Activated CD8-positive, alpha-beta memory T cell treated with anti-CD3 and anti-CD28 coated beads, Interleukin-2, amount 10 ng/mL, durations not matched to agents 7 days and 5 days (primary cell): ENCODE measurements at regions not wholly inside any gene's neighbourhood (a gene's known extent, or its start where the extent isn't known, plus 50 kb on each side); places are given as distances from the start of the nearest gene placed in this dataset.

Experiments
- ATAC-seq: fragments of 150-1000 bp; cut with Tn5 transposase; one replicate; pipeline ENCODE4 v1.10.0; 2021; ENCODE audit warnings: moderate library complexity
- CTCF ChIA-PET: fragments of 350-600 bp; sonication (Branson Sonifier 250); formaldehyde crosslinking; loops from one replicate; lab custom pipeline; 2021; ENCODE audit warnings: antibody characterized with exemption; lab: Charles Lee
- DNase-seq: peaks from one replicate; pipeline ENCODE4 v3.0.0-alpha.2; 2020
- H3K27ac Mint-ChIP-seq: one replicate; pipeline ENCODE4 v1.8.0; 2021; ENCODE audit warnings: mild to moderate bottlenecking, mixed read lengths
- H3K27me3 Mint-ChIP-seq: one replicate; pipeline ENCODE4 v1.8.0; 2021; ENCODE audit warnings: mixed read lengths
- H3K36me3 Mint-ChIP-seq: one replicate; pipeline ENCODE4 v1.8.0; 2021; ENCODE audit warnings: mild to moderate bottlenecking, mixed read lengths
- H3K4me1 Mint-ChIP-seq: one replicate; pipeline ENCODE4 v1.8.0; 2021; ENCODE audit warnings: mixed read lengths
- H3K4me3 Mint-ChIP-seq: one replicate; pipeline ENCODE4 v1.8.0; 2021; ENCODE audit warnings: mild to moderate bottlenecking, moderate library complexity, mixed read lengths
- H3K9me3 Mint-ChIP-seq: one replicate; pipeline ENCODE4 v1.8.0; 2022; ENCODE audit warnings: low read depth, mixed read lengths

DNA sequence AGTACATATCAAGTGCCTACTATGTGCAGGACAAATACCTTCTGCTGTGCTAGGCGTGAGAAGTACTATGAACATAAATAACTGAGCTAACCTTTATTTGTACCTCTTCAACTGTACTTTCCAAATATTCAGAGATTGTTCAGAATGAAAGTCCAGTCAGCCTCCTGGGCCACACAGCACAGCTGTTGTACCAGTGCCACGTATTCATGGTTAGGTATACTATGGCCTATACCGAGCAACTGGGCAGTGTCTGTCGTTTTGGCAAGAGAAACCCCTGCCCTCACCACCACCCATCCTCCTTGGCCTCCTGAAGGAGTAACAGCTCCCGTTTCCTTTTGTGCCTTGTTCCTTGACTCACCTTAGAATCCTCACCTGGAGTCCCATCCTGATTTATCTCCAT lies 53.0 kb downstream of the RASSF10 start:
- no peak overlapping the region for H3K27ac Mint-ChIP-seq
- H3K4me1 Mint-ChIP-seq = no peaks in the 10 kb centered on the region
- CTCF ChIA-PET = no interaction called here
- H3K27me3 Mint-ChIP-seq = peaks cover 15% of the 10 kb centered on the region
- no peaks in the 10 kb centered on the region for H3K36me3 Mint-ChIP-seq
- DNase-seq (no peak), ATAC-seq (no peak)
- no peaks in the 10 kb centered on the region for H3K9me3 Mint-ChIP-seq
- no peak overlapping the region for H3K4me3 Mint-ChIP-seq

GRCh38 chr11:13064593-13064992 lies 55.5 kb downstream of the RASSF10 start:
- no peak for ATAC-seq
- CTCF ChIA-PET = no interaction called here
- Mint-ChIP-seq H3K27me3 (peaks cover 9% of the 10 kb centered on the region), H3K9me3 (no peaks in the 10 kb centered on the region), H3K27ac (no peak overlapping the region), H3K4me3 (no peak overlapping the region), H3K4me1 (no peaks in the 10 kb centered on the region), H3K36me3 (no peaks in the 10 kb centered on the region)
- DNase-seq = no peak

GRCh38 chr11:13065200-13065787 lies 56.2 kb downstream of the RASSF10 start:
- Mint-ChIP-seq H3K36me3 (no peaks in the 10 kb centered on the region), H3K9me3 (no peaks in the 10 kb centered on the region), H3K27ac (no peak overlapping the region), H3K27me3 (peaks cover 14% of the 10 kb centered on the region), H3K4me1 (no peaks in the 10 kb centered on the region), H3K4me3 (no peak overlapping the region)
- ATAC-seq (no peak), DNase-seq (no peak)
- CTCF ChIA-PET = no interaction called here

- peaks cover 27% of the 10 kb centered on the region for H3K27me3 Mint-ChIP-seq
- ATAC-seq (no peak), DNase-seq (no peak)
- no peak overlapping the region for H3K27ac Mint-ChIP-seq
- H3K4me1 Mint-ChIP-seq = no peaks in the 10 kb centered on the region
- H3K4me3 Mint-ChIP-seq = no peak overlapping the region
- no peaks in the 10 kb centered on the region for H3K9me3 Mint-ChIP-seq
- CTCF ChIA-PET = interaction anchor here (0.6 kb wide), 1 partner anchor 652 kb away, joined by 4 read pairs; no protein-coding TSS in a partner anchor
- no peaks in the 10 kb centered on the region for H3K36me3 Mint-ChIP-seq
Observed at GRCh38 chr11:13068211-13068610, 59.1 kb downstream of the RASSF10 start.

- Mint-ChIP-seq H3K4me3 (no peak overlapping the region), H3K27ac (no peak overlapping the region), H3K4me1 (no peaks in the 10 kb centered on the region), H3K36me3 (no peaks in the 10 kb centered on the region), H3K27me3 (peaks cover 29% of the 10 kb centered on the region), H3K9me3 (no peaks in the 10 kb centered on the region)
- no peak for DNase-seq
- ATAC-seq = no peak
- CTCF ChIA-PET = no interaction called here
Observed at GRCh38 chr11:13073119-13073981, 64.2 kb downstream of the RASSF10 start.

DNA sequence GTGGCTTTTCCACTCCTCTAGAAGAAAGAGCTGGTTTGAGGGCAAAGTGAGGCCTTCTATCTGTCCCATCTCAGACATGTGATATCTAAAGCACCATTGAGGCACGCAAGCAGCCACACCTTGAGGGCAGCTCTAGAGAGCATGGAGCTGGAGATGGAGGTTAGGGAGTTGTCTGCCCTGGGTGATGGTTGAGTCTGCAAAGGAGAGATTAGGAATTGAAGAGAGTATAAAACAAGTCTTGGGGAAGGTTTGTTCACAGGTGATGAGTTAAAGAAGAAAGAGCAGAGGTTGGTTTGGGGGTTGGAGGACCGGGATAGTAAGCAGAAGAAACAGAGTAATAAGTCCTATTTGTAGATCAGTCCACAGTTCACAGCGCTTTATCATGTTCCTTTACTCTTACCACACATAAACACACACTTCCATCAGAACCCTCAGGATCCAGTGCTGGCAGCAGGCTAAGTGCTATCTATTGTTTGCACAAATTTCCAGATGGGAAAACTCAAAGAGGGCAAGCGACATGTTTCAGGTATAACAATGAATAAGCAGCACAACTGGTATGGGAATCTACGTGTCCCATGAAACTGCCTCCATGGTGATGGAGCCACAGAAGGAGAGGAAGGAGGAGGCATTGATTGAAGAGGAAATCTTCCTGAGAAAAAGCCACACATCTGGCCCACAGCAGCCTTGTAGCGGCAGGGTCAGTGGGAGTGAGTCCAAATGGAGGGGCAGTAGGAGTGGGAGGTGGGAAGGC lies 65.8 kb downstream of the RASSF10 start:
- no peaks in the 10 kb centered on the region for H3K4me1 Mint-ChIP-seq

DNA sequence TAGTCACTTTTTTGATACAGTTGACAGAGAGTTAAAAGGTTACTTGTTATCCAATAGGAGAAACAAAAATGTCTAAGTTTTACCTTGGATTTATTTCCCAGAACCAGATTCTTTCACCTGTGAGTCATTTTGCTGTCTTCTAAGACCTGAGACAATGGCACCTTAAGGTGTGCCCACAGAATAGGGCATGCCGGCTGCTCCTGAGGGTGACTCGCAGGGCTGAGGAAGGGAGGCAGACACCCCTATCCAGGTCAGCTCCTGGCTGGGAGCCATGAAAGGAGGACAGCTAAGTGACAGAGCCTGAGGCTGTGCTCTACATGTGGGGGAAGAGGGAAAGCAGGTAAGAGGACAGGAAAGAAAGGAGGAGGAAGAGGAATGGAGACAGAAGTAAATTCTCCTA lies 67.8 kb downstream of the RASSF10 start:
- Mint-ChIP-seq H3K4me3 (no peak overlapping the region), H3K9me3 (no peaks in the 10 kb centered on the region), H3K27me3 (peaks cover 23% of the 10 kb centered on the region), H3K36me3 (no peaks in the 10 kb centered on the region), H3K4me1 (no peaks in the 10 kb centered on the region), H3K27ac (no peak overlapping the region)
- ATAC-seq = no peak
- CTCF ChIA-PET = no interaction called here
- DNase-seq = no peak

More for the DNA sequence above, 65.8 kb downstream of the RASSF10 start:
- CTCF ChIA-PET = no interaction called here
- no peaks in the 10 kb centered on the region for H3K9me3 Mint-ChIP-seq
- H3K36me3 Mint-ChIP-seq = no peaks in the 10 kb centered on the region
- no peak overlapping the region for H3K27ac Mint-ChIP-seq
- H3K4me3 Mint-ChIP-seq = no peak overlapping the region
- no peak for DNase-seq
- H3K27me3 Mint-ChIP-seq = peaks cover 33% of the 10 kb centered on the region
- no peak for ATAC-seq

DNA sequence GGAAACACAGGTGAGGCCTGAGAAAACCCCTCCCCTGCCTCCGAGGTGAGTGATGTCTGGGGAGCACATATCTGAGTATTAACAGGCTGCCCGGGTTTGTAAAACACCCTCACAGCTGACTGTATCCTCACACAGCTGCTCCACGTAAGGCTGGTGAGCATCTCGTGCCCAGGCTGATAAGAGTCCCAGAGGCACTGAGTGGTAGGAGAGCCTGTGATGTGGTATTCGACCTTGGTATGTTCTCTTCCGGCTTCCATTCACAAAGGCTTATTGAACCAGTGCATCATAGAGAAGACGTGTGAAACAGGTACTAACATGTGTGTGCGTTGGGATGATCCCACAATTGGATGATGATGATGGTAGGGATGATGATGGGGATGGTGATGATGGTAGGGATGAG lies 71.7 kb downstream of the RASSF10 start:
- Mint-ChIP-seq H3K4me3 (no peak overlapping the region), H3K27me3 (peaks cover 25% of the 10 kb centered on the region), H3K4me1 (no peaks in the 10 kb centered on the region), H3K27ac (no peak overlapping the region), H3K9me3 (no peaks in the 10 kb centered on the region), H3K36me3 (no peaks in the 10 kb centered on the region)
- CTCF ChIA-PET = no interaction called here
- DNase-seq = no peak
- no peak for ATAC-seq

DNA sequence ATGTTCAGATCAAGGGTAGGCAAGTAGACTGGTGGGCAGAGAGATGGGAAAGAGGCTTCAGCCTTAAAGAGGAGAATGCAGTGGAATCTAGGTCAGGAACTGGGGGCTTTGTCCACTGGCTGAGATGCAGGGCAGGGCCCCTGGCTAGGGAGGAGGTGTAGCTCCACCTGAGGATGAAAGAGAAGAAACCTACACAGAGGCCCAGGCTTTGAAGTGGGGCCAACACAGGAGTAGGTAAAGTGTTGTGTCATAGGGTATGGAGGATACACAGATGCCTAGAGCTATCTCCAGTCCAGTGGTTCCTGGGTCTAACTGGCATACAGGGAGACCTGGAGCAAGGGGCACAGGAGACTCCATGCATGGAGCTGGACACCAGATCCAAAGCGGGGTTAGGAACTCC lies 73.5 kb downstream of the RASSF10 start:
- no peak for ATAC-seq
- DNase-seq = no peak
- Mint-ChIP-seq H3K36me3 (no peaks in the 10 kb centered on the region), H3K9me3 (no peaks in the 10 kb centered on the region), H3K4me3 (no peak overlapping the region), H3K4me1 (no peaks in the 10 kb centered on the region), H3K27ac (no peak overlapping the region), H3K27me3 (peaks cover 34% of the 10 kb centered on the region)
- CTCF ChIA-PET = no interaction called here

- CTCF ChIA-PET = no interaction called here
- DNase-seq (no peak), ATAC-seq (no peak)
- Mint-ChIP-seq H3K27me3 (peaks cover 24% of the 10 kb centered on the region), H3K4me3 (no peak overlapping the region), H3K36me3 (no peaks in the 10 kb centered on the region), H3K9me3 (no peaks in the 10 kb centered on the region), H3K27ac (no peak overlapping the region), H3K4me1 (peaks cover 4% of the 10 kb centered on the region)
Observed at GRCh38 chr11:13090228-13090708, 81.2 kb downstream of the RASSF10 start.

DNA sequence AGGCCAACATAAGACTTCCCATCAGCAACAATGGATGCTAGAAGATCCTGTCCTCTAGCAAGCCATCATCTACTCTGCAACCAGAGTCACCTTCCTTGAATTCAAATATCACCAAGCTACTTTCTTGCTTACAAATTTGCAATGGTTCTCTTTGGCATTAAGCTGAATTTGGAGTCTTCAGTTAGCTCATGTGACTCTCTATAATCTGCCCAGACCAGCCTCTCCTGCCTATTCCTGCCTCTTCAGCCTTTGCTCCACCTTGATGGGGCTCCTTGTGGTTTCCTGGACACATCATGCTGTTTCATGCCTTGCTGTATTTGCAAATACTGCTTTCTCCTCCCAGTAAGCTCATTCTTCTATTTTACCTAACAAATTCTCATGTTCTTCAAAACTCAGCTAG lies 82.3 kb downstream of the RASSF10 start:
- CTCF ChIA-PET = no interaction called here
- Mint-ChIP-seq H3K27ac (no peak overlapping the region), H3K9me3 (no peaks in the 10 kb centered on the region)

DNA sequence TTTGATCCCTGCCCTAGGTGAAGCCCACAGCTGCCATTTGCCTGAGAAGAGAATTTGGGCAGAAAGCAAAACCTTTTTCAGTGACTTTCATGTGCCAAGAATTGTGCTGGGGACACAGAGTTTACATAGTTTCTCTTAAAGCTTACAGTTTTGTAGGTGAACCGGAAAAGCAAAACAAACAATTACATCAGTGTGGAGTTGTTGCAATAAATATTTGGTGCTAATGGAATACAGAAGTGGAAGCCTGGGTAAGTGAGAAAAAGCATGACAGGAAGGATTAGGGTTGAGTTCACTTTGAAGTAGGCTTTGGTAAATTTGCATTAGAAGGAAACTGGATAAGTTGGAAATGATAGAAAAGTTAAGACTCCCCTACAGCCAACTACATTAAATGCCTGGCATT lies 82.7 kb downstream of the RASSF10 start:
- Mint-ChIP-seq H3K36me3 (no peaks in the 10 kb centered on the region), H3K9me3 (no peaks in the 10 kb centered on the region), H3K4me1 (peaks cover 4% of the 10 kb centered on the region), H3K27ac (no peak overlapping the region), H3K4me3 (no peak overlapping the region), H3K27me3 (peaks cover 20% of the 10 kb centered on the region)
- CTCF ChIA-PET = no interaction called here
- DNase-seq (no peak), ATAC-seq (no peak)

More for the DNA sequence above, 82.3 kb downstream of the RASSF10 start:
- H3K4me3 Mint-ChIP-seq = no peak overlapping the region
- no peak for DNase-seq
- no peak for ATAC-seq
- H3K4me1 Mint-ChIP-seq = peaks cover 4% of the 10 kb centered on the region
- H3K36me3 Mint-ChIP-seq = no peaks in the 10 kb centered on the region
- H3K27me3 Mint-ChIP-seq = peaks cover 20% of the 10 kb centered on the region

DNA sequence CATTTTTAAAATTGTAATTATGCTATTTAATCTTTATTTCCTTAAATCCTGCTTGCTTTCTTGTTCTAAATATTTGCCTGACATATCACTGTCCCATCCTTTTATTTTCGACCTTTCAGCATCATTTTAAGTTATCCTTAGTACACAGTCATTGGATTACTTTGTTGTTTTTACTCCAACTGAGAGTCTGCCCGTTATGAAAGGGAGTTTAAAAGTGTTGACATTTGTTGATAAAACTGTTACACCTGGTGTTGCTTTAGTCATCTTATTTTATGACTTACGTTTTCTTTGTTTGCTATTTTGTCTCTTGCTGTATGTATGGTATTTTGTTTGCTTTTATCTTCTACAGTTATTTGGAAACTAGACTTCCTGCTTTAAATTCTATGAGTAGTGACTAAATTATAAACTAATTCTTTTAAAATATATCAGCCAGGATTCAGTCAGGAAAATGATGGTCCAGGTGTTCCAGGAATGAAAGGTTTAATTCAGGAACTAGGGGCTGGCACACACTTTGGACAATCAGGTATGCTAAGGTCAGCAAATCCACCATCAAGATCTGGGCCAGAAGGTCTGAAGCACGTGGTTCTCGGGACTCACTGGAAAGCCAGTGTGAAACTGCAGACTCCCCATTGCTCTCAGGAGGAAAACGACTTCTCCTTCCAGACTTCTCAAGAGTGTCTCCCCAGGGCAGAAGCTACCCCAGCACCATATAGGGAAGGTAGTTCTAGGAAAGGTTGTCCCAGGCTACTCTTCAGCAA lies 86.0 kb downstream of the RASSF10 start:
- Mint-ChIP-seq H3K4me3 (no peak overlapping the region), H3K9me3 (no peaks in the 10 kb centered on the region), H3K27me3 (peaks cover 14% of the 10 kb centered on the region), H3K36me3 (no peaks in the 10 kb centered on the region), H3K4me1 (peaks cover 4% of the 10 kb centered on the region), H3K27ac (no peak overlapping the region)
- CTCF ChIA-PET = interaction anchor here (0.6 kb wide), 1 partner anchor 106 kb away, joined by 3 read pairs; no protein-coding TSS in a partner anchor
- ATAC-seq = no peak
- DNase-seq = no peak
